Tibial nerve (tissue), 3 donors: ENCODE measurements at regions not wholly inside any gene's neighbourhood (a gene's known extent, or its start where the extent isn't known, plus 50 kb on each side); places are given as distances from the start of the nearest gene placed in this dataset.

Source experiments
- POLR2A ChIP-seq, 2 donors: fragments of 450-650 bp; IDR thresholded peaks; one replicate each; pipeline ENCODE4 v1.6.1; 2017; ENCODE audit warnings: antibody characterized with exemption in 2 of 2, mild to moderate bottlenecking in 2 of 2, moderate library complexity in 2 of 2
- TF ChIP-seq, protein P1 (sequence below), 5 experiments: fragments of 200-600 bp in 3 of 5; fragments of 450-650 bp in 2 of 5; sonication (generic) in 3 of 5; IDR thresholded peaks; one replicate each; pipeline ENCODE4 v1.5.1; 2016 to 2019; ENCODE audit warnings: antibody characterized with exemption in 5 of 5, mild to moderate bottlenecking in 3 of 5, moderate library complexity in 2 of 5

DNA sequence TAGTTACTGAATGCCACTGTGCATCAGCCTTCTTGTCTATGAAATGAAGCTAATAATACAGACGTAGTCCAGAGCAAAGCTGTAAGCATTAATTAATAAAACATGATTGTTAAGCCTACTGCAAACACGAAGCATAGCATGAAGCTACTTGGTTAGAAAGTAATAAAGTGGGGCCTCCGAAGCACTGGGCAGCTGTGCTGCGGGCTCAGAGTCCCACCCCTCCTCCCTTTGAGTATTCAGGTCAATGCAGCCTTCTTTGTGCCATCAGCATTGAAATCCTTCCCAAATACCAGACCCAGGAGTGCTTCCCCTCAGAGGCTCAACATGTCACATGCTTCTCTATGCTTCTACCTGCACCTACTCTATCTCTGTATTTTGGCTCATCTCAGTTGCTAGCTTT lies 1112.6 kb downstream of the IGSF11 start:
- TF ChIP-seq, protein P1, sequence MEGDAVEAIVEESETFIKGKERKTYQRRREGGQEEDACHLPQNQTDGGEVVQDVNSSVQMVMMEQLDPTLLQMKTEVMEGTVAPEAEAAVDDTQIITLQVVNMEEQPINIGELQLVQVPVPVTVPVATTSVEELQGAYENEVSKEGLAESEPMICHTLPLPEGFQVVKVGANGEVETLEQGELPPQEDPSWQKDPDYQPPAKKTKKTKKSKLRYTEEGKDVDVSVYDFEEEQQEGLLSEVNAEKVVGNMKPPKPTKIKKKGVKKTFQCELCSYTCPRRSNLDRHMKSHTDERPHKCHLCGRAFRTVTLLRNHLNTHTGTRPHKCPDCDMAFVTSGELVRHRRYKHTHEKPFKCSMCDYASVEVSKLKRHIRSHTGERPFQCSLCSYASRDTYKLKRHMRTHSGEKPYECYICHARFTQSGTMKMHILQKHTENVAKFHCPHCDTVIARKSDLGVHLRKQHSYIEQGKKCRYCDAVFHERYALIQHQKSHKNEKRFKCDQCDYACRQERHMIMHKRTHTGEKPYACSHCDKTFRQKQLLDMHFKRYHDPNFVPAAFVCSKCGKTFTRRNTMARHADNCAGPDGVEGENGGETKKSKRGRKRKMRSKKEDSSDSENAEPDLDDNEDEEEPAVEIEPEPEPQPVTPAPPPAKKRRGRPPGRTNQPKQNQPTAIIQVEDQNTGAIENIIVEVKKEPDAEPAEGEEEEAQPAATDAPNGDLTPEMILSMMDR (IDR thresholded peaks at IDR 0.05) = no peak
- no peak for TF ChIP-seq POLR2A (IDR thresholded peaks at IDR 0.05)
